ENCODE measurements at regions not wholly inside any gene's neighbourhood (a gene's known extent, or its start where the extent isn't known, plus 50 kb on each side); places are given as distances from the start of the nearest gene placed in this dataset.
"Not testable (repeated sequence)": the region's sequence is repeated elsewhere in the genome, so short reads cannot be mapped to it uniquely, and the experiment has no call there.

DNA sequence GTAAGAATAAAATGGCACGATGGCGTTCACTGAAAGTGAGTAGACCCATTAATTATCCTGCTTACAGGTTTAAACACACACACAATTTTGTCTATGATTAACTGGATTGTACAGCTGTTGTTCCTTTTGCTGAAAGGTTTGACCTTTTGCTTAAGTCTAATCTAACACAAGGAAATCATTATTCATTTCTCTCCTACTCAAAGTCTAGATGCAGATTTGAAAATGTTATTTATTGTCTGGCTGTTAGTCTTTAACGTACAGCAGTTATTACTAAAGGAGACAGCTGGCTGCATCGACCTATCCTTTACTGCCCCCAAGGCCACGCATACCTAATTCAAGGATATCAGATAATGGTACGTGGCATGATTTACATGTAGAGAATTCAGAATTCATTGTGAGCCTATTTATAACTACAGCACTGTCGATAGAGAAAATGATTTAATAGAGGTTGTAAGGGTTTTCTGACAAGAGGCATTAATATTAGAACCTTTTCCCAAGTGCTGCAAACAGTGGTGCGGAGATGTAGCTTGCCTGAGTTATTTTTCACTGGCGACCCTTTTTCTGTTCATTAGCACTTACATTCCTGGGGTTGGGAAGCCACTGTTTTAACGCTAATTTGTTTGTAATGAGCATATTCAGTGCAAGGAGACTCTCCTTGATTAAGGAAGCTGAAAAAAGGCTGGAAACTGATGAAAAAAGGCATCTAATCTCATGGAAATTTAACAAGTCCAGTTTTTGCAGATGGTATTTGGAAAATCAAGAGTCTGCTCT is 368.4 kb upstream of the GRAMD2B start:
- no peak for DNase-seq (ENCODE audit: low spot score)

DNA sequence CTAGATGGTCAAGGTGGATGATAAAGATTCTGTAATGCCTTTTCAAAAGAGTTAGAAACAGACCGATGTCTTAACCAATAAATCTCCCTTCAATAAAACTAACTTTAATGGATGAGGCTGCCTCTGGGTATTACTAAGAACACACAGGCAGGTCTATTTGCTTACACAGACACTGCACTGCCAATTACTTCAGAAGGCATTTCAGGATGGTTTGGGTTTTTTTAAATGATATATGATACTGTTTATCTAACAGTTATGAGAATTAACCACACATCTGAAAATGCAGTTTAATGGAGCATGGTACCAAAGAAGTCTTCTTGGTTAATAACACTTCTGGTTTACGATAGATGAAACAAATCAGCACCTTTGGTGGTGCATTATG is 367.9 kb upstream of the GRAMD2B start:
- DNase-seq (ENCODE audit: low spot score), result no peak

DNA sequence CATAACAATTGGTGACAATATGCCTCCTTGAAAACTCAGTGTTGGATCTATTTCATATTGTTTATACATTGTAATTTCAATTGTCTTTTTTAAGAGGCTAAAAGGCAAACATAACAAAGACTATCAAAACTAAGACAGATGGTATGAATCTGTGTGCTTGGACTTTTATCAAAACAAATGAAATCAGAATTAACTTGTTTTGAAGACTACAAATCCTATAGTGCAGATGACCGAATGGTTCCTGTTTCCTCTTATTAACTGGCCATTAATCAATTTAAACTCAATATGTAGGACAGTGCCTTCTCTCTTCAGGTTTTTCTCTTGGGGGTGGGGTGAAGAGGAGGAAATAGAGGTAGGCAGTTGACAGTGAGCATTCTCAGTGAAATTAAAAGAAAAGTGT is 366.9 kb upstream of the GRAMD2B start:
- DNase-seq (ENCODE audit: low spot score), result no peak

DNA sequence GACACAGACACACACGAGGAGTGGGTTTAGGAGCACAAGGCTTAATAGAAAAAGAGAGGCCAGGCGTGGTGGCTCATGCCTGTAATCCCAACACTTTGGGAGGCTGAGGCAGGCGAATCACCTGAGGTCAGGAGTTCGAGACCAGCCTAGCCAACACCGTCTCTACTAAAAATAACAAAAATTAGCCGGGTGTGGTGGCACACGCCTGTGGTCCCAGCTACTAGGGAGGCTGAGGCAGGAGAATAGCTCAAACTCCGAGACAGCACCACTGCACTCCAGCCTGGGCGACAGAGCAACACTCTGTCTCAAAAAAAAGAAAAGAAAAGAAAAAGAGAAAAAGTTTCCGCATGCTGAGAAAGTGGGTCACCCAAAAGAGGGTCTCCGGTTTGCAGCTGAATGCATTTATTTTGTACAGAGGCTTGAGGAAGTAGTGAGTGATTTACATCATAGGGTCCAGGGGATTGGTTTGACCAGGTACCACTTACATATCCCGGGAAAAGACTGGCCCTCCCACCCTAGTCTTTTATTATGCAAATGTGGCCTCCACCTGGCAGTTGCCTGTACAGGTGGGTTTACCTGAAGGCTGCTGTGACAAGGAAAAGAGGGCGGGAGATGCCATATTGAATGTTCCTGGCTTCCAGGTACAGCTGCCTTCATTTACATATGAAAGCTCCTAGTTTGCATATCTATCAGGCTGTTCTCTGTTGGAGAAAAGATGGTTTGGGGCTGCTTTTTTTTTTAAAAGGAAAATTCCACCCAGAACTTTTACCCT is 366.2 kb upstream of the GRAMD2B start:
- DNase-seq (ENCODE audit: low spot score), result no peak

DNA sequence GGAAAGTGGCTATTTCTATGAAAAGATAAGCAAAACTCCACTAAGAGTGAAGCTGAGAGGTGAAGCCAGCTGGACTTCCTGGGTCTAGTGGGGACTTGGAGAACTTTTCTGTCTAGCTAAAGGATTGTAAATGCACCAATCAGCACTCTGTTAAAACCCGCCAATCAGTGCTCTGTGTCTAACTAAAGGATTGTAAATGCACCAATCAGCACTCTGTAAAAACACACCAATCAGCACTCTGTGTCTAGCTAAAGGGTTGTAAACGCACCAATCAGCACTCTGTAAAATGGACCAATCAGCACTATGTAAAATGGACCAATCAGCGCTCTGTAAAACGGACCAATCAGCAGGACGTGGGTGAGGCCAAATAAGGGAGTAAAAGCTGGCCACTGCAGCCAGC is 364.8 kb upstream of the GRAMD2B start:
- DNase-seq (ENCODE audit: low spot score), result not testable (repeated sequence)

DNA sequence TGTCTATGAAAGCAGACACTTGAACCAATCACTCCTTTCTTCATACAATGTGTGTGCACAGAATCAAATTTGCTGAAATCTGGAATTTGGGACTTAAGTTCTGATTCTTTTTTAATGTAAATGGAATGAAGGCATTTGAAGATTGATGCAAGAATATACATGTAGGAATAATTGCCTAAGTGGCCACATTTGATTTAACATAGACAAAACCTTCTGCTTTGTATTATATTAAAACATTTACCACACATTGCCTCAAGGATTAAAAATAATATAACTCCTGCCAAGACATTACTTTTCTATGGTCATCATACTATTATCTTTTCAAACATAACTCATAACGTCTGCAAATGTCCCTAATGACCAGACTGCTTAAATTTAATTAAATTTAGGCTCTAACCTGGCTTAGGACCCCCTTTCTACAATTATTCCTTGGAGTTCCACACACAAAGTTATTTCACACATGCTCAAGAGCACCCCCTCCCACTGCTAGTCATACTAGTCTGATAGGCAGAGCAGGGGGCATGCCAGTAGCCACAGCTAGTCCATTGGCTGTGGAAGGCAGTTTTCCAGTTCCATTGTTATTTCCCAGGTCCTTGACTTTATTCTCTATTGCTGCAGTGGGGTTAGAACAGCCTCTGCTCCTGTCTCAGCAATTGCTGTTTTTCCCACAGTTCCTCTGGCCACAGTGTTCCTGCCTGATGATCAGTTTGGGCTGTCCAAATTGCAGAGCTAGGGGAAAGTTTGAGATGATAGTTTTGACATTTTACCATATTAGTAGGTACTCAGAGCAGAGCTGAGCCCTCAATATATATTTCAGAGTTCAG is 360.6 kb upstream of the GRAMD2B start:
- DNase-seq (ENCODE audit: low spot score), result no peak

DNA sequence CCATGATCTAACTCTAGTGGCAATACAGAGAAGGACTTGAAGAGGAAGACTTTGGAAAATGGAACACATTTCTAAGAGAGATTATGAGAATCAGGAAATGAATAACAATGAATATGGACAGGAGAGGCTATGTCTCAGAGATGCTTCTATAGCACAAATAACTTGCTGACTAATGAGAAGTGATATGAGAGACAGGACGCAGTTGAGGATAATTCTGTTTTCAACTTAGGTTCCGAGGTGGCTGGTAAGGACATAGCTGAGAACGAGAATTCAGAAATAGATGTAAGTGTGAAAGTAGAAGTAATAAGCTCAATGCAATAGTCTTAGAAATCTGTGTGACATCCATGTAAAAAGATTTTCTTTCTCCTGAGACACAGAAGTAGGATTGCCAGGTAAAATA is 358.1 kb upstream of the GRAMD2B start:
- no peak for DNase-seq (ENCODE audit: low spot score)

DNA sequence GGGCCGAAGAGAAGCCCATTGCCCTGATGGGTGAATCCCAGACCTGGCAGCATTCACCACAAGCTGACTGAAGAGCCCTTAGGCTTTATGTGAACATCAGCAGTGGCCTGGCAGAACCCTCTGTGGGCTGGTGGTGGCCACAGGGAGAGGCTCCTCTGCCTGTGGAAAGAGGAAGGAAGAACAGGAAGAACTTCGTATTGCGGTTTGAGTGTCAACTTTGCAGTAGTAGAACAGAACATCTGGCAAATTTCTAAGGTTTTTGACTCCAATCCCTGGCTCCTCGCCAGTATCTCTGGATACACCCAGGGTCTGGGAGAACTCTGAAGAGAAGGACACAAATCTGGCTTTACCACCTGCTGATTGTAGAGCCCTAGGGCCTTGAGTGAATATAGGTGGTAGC is 356.4 kb upstream of the GRAMD2B start:
- DNase-seq (ENCODE audit: low spot score), result no peak

DNA sequence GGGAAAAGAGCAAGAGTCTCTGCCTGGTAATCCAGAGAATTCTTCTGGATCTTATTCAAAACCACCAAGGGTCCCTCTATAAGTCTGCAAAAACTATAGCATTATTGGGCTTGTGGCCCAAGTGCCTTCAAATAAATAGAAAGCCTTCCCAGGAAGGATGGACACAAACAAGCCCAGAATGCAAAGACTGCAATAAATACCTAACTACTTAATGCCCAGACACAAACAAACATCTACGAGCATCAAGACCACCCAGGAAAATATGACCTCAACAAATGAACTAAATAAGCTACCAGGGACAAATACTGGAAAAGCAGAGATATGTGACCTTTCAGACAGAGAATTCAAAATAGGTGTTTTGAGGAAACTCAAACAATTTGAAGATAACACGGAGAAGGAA is 355.8 kb upstream of the GRAMD2B start:
- no peak for DNase-seq (ENCODE audit: low spot score)

DNA sequence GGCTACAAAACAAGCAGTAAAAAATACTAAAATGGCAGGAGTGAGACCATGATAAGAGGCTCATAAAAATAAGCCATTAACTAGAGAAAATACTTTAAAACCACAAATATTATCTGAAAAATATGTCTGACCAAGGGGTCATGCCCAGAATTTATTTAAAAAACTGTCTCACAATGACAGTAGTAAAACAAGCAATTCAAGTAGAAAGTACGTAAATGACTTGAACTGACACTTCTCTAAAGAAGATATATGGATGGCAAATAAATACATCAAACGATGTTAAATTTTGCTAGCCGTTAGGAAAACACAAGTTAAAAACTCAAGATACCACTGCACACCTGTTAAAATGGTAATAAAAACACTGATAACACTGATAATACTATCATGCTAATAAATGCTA is 353.9 kb upstream of the GRAMD2B start:
- DNase-seq (ENCODE audit: low spot score), result no peak

DNA sequence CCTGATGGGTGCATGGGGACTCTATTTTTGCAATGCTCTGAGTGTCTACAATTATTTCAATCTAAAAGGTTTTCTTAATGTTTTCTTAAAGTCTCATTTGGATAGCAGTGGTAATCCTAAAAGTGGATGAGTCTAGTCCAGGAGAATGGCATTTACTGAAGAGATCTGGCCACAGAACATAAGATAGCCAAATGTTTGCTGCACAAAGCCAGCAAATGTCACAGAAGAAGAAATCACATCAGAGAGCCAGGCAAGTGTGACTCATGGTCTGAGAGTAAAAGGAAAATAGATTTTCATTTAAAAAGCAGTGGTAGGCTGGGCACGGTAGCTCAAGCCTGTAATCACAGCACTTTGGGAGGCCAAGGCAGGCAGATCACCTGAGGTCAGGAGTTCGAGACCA is 352.7 kb upstream of the GRAMD2B start:
- DNase-seq (ENCODE audit: low spot score), result no peak

DNA sequence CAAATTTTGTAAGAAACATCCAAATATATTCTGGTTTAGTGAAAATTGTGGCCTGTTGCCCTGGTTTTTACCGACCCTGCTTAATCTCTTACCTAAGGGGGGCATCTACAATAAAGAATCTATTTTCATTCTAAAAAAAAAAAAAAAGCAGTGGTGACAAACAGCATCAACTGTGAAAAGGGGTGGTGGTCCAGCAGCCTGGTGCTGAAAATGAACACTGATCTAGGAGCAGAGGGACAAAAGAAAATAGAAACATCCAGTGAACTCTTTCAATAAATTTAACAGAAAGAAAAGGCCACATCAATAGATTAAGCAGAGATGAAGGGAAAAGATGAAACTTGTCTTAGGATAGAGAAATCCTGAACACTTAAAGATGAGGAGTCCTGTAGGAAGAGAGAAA is 348.7 kb upstream of the GRAMD2B start:
- no peak for DNase-seq (ENCODE audit: low spot score)

DNA sequence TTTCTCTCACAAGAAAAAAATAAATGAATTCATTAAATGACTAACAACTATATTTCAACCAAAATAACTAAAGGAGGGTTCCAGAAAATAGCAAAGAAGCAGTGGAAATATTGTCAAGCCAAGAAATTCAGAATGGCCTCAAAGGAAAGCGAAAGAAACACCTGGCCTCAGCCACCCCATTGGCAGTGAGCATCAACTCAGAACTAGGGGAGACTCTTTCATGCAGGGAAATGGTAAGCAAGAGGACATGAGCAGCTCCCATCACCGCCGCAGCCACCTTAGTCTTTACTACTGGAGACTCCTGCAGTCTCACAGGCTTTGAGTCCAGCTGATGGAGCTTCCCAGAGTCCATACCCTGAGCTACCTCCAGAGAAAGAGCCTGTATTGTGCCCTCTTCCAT is 343.9 kb upstream of the GRAMD2B start:
- DNase-seq (ENCODE audit: low spot score), result no peak

DNA sequence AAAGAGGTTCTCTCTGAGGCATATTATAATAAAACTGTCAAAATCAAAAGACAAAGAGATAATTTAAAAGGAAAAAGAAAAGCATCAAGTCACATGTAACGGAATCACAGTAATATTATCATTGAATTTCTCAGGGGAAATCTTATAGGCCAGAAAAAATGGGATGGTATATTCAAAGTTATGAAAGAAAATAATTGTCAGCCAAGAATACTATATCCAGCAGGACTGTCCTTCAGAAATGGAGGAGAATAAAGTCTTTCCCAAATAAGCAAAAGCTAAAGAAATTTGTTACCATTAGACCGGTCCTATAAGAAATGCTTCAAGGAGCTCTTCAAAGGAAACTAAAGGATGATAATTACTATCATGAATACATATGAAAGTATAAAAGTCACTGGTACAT is 342.0 kb upstream of the GRAMD2B start:
- no peak for DNase-seq (ENCODE audit: low spot score)

DNA sequence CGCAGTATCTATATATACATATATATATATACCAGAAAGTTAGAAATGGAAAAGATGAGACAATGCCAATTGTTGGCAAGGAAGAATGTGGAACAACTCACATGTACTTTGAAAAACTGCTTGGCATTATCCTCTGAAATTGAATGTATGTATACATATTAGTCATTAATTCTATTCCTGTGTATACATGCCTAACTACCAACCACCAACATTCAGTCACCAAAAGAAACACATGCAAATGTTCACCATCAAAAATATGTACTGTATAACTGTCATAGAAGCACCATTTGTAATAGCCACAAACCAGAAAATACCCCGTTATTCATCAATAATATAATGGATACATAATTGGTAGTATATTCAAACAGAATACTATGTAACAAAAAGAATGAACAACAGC is 330.2 kb upstream of the GRAMD2B start:
- no peak for DNase-seq (ENCODE audit: low spot score)

DNA sequence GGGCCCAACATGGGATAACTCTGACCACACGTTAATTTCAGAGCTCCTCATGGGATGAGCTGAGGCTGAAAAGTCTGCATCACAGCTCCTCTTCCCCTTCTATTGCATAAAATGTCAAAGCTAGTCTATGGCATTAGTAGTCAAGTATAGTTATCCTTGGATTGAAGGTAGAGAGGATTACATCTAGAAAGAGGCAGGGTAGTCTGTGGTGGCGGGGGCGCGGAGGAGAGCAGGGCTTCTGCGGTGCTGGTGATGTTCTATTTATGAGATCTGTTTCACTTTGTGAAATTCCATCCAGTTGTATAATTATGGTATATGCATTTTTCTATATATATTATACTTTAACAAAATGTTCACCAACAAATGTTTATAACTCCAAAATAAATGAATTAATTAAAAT is 329.5 kb upstream of the GRAMD2B start:
- DNase-seq (ENCODE audit: low spot score), result no peak

DNA sequence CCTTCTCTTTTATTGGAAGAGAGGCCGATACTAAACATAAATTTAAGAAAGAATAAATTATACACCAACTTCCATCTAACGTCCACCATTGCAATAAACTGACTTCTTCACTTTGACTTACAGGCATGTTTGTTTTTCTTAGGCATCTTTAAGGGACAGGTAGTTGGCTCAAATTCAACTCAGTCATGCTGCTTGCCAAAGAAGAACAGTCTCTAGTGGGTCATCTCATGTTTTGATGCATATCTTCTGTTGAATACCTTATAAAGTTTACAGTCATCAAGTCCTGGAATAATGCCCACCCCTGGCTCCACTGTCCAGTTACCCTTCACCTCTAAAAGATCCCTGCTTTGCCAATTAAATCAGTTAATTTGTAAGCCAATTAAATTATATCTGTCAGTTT is 328.2 kb upstream of the GRAMD2B start:
- DNase-seq (ENCODE audit: low spot score), result no peak

DNA sequence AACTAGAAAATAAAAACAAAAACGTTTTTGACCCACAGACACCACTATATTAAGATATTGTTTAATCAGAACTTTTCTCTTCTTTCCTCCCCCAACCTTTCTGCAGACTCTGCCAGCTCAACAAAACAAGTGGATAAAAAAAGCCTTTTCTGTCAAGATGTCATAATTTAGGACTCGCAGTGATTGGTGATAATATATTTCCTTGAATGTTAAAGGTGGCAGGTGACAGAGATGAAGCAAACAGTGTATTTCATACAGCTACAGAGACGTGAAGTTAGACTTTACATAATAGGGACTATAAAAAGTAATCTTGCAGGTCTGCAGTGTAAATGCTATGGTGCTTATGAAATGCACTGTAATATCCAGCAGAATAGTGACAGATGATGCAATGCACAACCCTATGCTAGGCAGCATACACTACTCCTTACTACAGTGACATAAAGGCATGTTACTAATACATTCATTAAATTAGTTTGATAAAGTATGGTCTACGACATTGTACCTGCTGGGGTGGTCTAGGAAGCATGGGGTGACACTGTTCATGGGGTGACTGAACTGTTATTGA is 326.7 kb upstream of the GRAMD2B start:
- DNase-seq (ENCODE audit: low spot score), result no peak

DNA sequence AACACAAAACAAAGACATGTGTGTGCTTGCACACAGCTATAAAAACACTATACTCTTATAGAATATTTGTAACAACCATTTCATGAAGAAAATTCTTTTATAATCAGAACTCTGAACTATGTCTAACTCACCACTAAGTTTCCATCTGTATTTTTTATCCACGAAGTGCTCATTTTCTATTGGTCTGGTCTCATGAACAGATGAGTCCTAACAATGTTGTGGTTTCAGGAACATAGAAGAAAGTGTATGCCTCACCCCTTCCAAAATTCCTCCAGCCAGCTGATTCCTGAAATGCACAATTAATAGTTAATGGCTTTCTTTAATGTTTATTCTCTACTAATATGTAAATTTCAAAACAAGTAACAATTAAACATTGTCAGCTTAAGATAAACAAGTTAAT is 325.3 kb upstream of the GRAMD2B start:
- no peak for DNase-seq (ENCODE audit: low spot score)

DNA sequence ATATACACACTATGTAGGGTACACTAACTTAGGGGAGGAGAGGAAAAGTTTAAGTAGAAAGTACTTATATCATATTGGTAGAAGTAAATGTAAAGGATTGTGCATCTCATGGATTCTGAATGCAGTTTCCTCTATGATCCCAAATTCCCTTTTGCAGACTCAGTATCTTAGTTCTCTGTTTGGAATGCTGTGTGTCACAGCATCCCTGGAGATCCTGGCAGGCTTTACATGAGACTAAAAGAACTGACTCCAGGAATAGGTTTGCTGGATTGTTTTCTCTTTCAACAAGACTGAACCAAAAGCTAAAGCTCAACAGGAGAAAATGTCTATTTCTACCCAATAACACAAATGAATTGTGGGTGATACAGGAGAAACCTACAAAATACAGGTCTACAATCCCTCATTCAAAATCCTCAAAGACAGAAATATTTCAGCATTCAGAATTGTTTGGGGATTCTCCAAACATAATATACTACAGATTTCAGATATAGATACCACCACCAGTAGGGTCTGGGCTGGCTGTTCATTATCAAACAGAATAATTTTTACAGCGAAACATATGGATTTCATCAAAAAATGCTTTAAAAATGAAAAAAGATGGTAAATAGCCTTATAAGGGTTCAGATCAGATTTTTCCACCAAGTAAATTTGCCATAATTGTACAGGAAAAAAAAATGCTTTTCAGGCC is 324.7 kb upstream of the GRAMD2B start:
- DNase-seq (ENCODE audit: low spot score), result no peak

DNA sequence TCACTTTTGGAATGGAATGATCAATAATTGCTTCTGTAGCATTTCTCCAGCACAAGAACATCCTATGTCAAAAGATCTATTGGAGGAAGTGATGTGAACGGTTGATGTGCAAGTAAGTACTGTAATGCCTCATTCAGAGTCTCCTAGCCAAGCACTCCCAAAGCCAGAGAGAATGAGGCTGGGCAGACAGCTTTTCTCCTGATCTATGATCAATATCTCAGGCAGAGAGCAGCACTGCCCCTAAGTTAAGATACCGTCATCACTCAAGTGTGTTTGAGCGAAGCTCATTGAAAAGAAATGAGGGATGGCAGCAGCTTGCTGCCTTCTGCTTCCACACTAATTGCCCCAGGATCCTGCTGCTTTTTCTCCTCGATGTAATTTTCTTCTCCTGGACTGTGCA is 324.1 kb upstream of the GRAMD2B start:
- no peak for DNase-seq (ENCODE audit: low spot score)

DNA sequence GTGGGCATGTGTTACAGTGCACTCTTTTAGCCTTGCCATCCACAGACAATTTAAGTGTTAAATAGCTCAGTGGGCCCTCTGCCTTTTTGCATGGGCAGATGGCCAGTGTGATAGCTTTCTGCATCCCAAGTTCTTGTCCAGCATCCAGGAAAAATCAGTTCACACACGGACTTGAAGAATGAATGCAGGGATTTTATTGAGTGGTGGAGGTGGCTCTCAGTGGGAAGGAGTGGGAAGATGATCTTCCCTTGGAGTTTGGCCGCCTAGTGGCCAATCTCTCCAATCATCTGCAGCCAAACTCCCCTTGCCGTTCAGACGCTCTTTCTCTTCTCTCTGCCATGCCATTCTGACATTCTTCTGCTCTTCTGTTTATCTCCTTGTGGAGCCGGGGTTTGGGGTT is 322.4 kb upstream of the GRAMD2B start:
- DNase-seq (ENCODE audit: low spot score), result no peak
